ENCODE measurements at regions not wholly inside any gene's neighbourhood (a gene's known extent, or its start where the extent isn't known, plus 50 kb on each side); places are given as distances from the start of the nearest gene placed in this dataset.

GRCh38 chr1:218815076-218815475 lies 358.6 kb upstream of the LYPLAL1 start:
- no peak overlapping the region for H3K14ac ChIP-seq (ENCODE audit: insufficient read length)
- H3K27me3 ChIP-seq (replicated peaks in 1 of 4; ENCODE audit: control insufficient read depth in 3 of 4, extremely low read depth in 1 of 4, insufficient read depth in 3 of 4, low read length in 3 of 4): no peaks in the 10 kb centered on the region; a peak in 1 of 7 replicates
- H3K23me2 ChIP-seq (ENCODE audit: low read depth, low read length): no peaks in the 10 kb centered on the region
- ChIA-PET POLR2A (ENCODE audit: partially characterized antibody) (no interaction called here), CTCF (ENCODE audit: partially characterized antibody) (no interaction called here)
- H2AK5ac ChIP-seq (ENCODE audit: low read depth, low read length): no peak overlapping the region
- H3K9ac ChIP-seq (replicated peaks in 1 of 4; ENCODE audit: extremely low read depth in 1 of 4, low read depth in 3 of 4, low read length in 3 of 4): no peak overlapping the region
- TF ChIP-seq, protein P1, sequence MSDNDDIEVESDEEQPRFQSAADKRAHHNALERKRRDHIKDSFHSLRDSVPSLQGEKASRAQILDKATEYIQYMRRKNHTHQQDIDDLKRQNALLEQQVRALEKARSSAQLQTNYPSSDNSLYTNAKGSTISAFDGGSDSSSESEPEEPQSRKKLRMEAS (IDR thresholded peaks at IDR 0.05): no peak
- TF ChIP-seq NANOG (IDR thresholded peaks at IDR 0.05; ENCODE audit: insufficient read depth, low read depth, low read length, poor library complexity, severe bottlenecking) (no peak), SP4 (IDR thresholded peaks at IDR 0.05; ENCODE audit: low read length) (no peak), TEAD4 (IDR thresholded peaks at IDR 0.05; ENCODE audit: low read depth, low read length) (no peak), SP1 (IDR thresholded peaks at IDR 0.05; ENCODE audit: low read depth, low read length) (no peak), KDM4A (IDR thresholded peaks at IDR 0.05; ENCODE audit: low read depth, low read length, severe bottlenecking) (no peak), YY1 (IDR thresholded peaks at IDR 0.05; ENCODE audit: low read depth, low read length) (no peak)
- no peak overlapping the region for H2BK5ac ChIP-seq (ENCODE audit: low read depth, low read length)
- H4K20me1 ChIP-seq (replicated peaks in 1 of 2; ENCODE audit: control insufficient read depth in 1 of 2, insufficient read depth in 2 of 2, low read length in 2 of 2): no peaks in the 10 kb centered on the region
- no peak overlapping the region for H3K4me2 ChIP-seq (ENCODE audit: insufficient read depth in 1 of 2, low read depth in 2 of 2, low read length in 2 of 2)
- no peak overlapping the region for H3K4ac ChIP-seq (replicated peaks; ENCODE audit: insufficient read length, low read depth, low read length)
- DNase-seq (ENCODE audit: low read depth in 1 of 2, low spot score in 2 of 2) (no peak), FAIRE-seq (no peak)
- H4K8ac ChIP-seq (ENCODE audit: extremely low read depth, insufficient read depth, low read length): no peak overlapping the region
- H3K4me3 ChIP-seq (ENCODE audit: extremely low read depth in 1 of 4, insufficient read depth in 2 of 4, low read depth in 3 of 4, low read length in 4 of 4): no peak overlapping the region
- H4K91ac ChIP-seq (replicated peaks; ENCODE audit: insufficient read length, low read length): no peak overlapping the region
- no peaks in the 10 kb centered on the region for H3K79me2 ChIP-seq (ENCODE audit: control insufficient read depth in 1 of 2, insufficient read depth in 2 of 2, low read length in 2 of 2)
- no peak overlapping the region for H2BK15ac ChIP-seq (ENCODE audit: low read length)
- no peaks in the 10 kb centered on the region; a peak in 1 of 7 replicates for H3K4me1 ChIP-seq (replicated peaks in 1 of 4; ENCODE audit: control insufficient read depth in 3 of 4, insufficient read depth in 4 of 4, low read length in 3 of 4)
- no peaks in the 10 kb centered on the region for H3K9me3 ChIP-seq (ENCODE audit: insufficient read depth in 2 of 2, low read depth in 1 of 2, low read length in 1 of 2)
- no peak overlapping the region for H3K56ac ChIP-seq (replicated peaks; ENCODE audit: insufficient read length, low read depth, low read length)
- no peaks in the 10 kb centered on the region for H3K79me1 ChIP-seq (ENCODE audit: low read depth, low read length)
- H3K23ac ChIP-seq (ENCODE audit: insufficient read length): no peak overlapping the region
- 87% methylated on average over 2 of the region's 2 CpGs; no CpG with 5 or more reads in 1 of the 2 experiments for WGBS, 2 experiments (ENCODE audit: extremely low coverage in 1 of 2, insufficient coverage in 1 of 2, insufficient read length in 1 of 2, insufficient replicate concordance in 2 of 2, low coverage in 1 of 2, low lambda C conversion rate in 2 of 2, missing lambda C conversion rate in 1 of 2)
- no peak overlapping the region for H3K27ac ChIP-seq (ENCODE audit: low read depth, low read length)
- H3K18ac ChIP-seq (ENCODE audit: extremely low read depth, low read length): no peak overlapping the region
- no peak overlapping the region for H2AFZ ChIP-seq (ENCODE audit: low read length)
- H2BK120ac ChIP-seq (replicated peaks; ENCODE audit: low read depth, low read length): no peak overlapping the region
- no peak overlapping the region for H4K5ac ChIP-seq (ENCODE audit: insufficient read length, low read depth, low read length)
- H2BK12ac ChIP-seq (ENCODE audit: low read depth, low read length): no peak overlapping the region
- no peaks in the 10 kb centered on the region for H3K36me3 ChIP-seq (ENCODE audit: control insufficient read depth in 2 of 4, insufficient read depth in 4 of 4, low read length in 3 of 4)
- H2BK20ac ChIP-seq (ENCODE audit: low read length): no peak overlapping the region
